Astrocyte (in vitro differentiated cells and primary cell): ENCODE measurements at regions not wholly inside any gene's neighbourhood (a gene's known extent, or its start where the extent isn't known, plus 50 kb on each side); places are given as distances from the start of the nearest gene placed in this dataset.
"Not testable (repeated sequence)": the region's sequence is repeated elsewhere in the genome, so short reads cannot be mapped to it uniquely, and the experiment has no call there.

ENCODE experiments used
- DNase-seq: peaks from one replicate; pipeline ENCODE4 v3.0.0-alpha.2; 2010; ENCODE audit warnings: low read depth
- FAIRE-seq: peaks from 2 replicates; lab custom pipeline; 2011; peaks lifted over from hg19 to GRCh38; lab: Jason Lieb, UNC
- H2AFZ ChIP-seq: 2 replicates; pipeline ENCODE4 v1.6.0; 2012; ENCODE audit warnings: low read depth, low read length, inconsistent platforms
- H3K27ac ChIP-seq: 2 replicates; pipeline ENCODE4 v1.5.1; 2011; ENCODE audit warnings: low read depth, low read length, inconsistent platforms
- H3K27me3 ChIP-seq: 2 replicates; pipeline ENCODE4 v1.6.0; 2011; ENCODE audit warnings: low read length, inconsistent platforms; ENCODE audit not compliant: insufficient read depth
- H3K36me3 ChIP-seq: 2 replicates; pipeline ENCODE4 v1.5.1; 2011; ENCODE audit warnings: low read length, inconsistent platforms; ENCODE audit not compliant: insufficient read depth
- H3K4me1 ChIP-seq: 2 replicates; pipeline ENCODE4 v1.5.1; 2011; ENCODE audit warnings: low read length, inconsistent platforms; ENCODE audit not compliant: insufficient read depth
- H3K4me2 ChIP-seq: 2 replicates; pipeline ENCODE4 v1.6.0; 2012; ENCODE audit warnings: low read length, inconsistent platforms
- H3K4me3 ChIP-seq: 2 replicates; pipeline ENCODE4 v1.5.1; 2011; ENCODE audit warnings: low read depth, mild to moderate bottlenecking, low read length, inconsistent platforms; ENCODE audit not compliant: insufficient read depth
- H3K79me2 ChIP-seq: 2 replicates; pipeline ENCODE4 v1.6.0; 2012; ENCODE audit warnings: mild to moderate bottlenecking, low read length, inconsistent platforms; ENCODE audit not compliant: insufficient read depth
- H3K9ac ChIP-seq: 2 replicates; pipeline ENCODE4 v1.6.0; 2012; ENCODE audit warnings: mild to moderate bottlenecking, low read length, inconsistent platforms
- H3K9me3 ChIP-seq: 2 replicates; pipeline ENCODE4 v1.5.1; 2012; ENCODE audit warnings: low read depth, mild to moderate bottlenecking, low read length, inconsistent platforms; ENCODE audit not compliant: insufficient read depth
- H4K20me1 ChIP-seq: 2 replicates; pipeline ENCODE4 v1.6.0; 2012; ENCODE audit warnings: low read length, inconsistent platforms; ENCODE audit not compliant: insufficient read depth
- H3K27ac Mint-ChIP-seq: one replicate; pipeline ENCODE4 v1.8.0; 2021; ENCODE audit warnings: mild to moderate bottlenecking, mixed read lengths; ENCODE audit not compliant: unreplicated experiment
- H3K27me3 Mint-ChIP-seq: one replicate; pipeline ENCODE4 v1.8.0; 2021; ENCODE audit warnings: low read depth, mixed read lengths; ENCODE audit not compliant: unreplicated experiment
- H3K36me3 Mint-ChIP-seq: one replicate; pipeline ENCODE4 v1.8.0; 2021; ENCODE audit warnings: low read depth, mixed read lengths; ENCODE audit not compliant: unreplicated experiment
- H3K4me1 Mint-ChIP-seq: one replicate; pipeline ENCODE4 v1.8.0; 2021; ENCODE audit warnings: low read depth, mixed read lengths; ENCODE audit not compliant: unreplicated experiment
- H3K4me3 Mint-ChIP-seq: one replicate; pipeline ENCODE4 v1.8.0; 2021; ENCODE audit warnings: mild to moderate bottlenecking, moderate library complexity, mixed read lengths; ENCODE audit not compliant: unreplicated experiment
- H3K9me3 Mint-ChIP-seq: one replicate; pipeline ENCODE4 v1.8.0; 2021; ENCODE audit warnings: mild to moderate bottlenecking, mixed read lengths; ENCODE audit not compliant: unreplicated experiment

DNA sequence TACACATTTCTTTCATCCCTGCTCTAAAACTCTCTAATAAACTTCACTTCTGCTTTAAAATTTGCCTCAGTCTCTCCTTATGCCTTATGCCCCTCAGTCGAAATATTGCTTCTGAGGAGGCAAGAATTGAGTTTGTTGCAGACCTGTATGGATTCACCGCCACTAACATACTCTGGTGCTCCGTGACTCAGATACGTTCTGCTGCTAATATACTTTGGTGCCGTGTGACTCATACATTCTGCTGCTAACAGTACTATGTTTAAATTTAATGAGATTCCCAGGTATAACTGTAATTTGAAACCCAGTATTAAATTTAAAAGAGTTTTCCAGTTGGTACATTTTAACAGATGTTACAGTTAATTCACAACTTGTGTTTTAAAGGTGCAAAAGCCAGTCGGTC lies 82.0 kb upstream of the TGIF2LX start:
- not testable (repeated sequence) for H3K4me3 Mint-ChIP-seq, H3K27me3 ChIP-seq, H3K9me3 Mint-ChIP-seq, H3K9ac ChIP-seq, H3K9me3 ChIP-seq, H3K36me3 ChIP-seq, H3K27ac Mint-ChIP-seq, DNase-seq, H3K27ac ChIP-seq, H3K4me3 ChIP-seq, FAIRE-seq, H3K4me2 ChIP-seq, H3K79me2 ChIP-seq, H3K4me1 ChIP-seq, H2AFZ ChIP-seq, H4K20me1 ChIP-seq, H3K27me3 Mint-ChIP-seq, H3K36me3 Mint-ChIP-seq, H3K4me1 Mint-ChIP-seq

DNA sequence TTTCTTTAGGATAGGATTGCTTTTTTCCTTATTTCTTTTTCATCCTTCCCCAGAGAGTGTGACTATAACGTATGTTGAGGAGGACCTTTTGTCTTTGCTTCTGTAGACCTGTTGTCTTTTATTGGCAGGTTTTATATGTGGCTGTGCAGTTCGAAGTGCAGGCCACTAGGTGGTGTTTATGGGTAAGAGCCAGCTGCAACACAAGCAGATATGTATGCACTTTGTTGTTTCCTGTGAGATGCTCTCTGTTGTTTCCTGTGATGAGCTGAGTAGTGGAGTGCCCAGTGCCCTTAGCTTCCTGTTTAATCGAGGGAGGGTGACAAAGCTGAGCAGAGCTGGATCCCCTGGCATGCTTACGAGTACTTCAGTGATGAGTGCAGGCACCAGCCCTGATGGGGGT lies 50.0 kb upstream of the TGIF2LX start:
- H3K36me3 ChIP-seq, H3K27ac ChIP-seq, H3K36me3 Mint-ChIP-seq, H3K9ac ChIP-seq, H3K79me2 ChIP-seq, H3K9me3 Mint-ChIP-seq, H3K27ac Mint-ChIP-seq, DNase-seq, H3K27me3 ChIP-seq, H3K4me1 ChIP-seq, H3K4me2 ChIP-seq, H3K4me1 Mint-ChIP-seq, H2AFZ ChIP-seq, H3K4me3 ChIP-seq, H4K20me1 ChIP-seq, H3K4me3 Mint-ChIP-seq, H3K27me3 Mint-ChIP-seq, H3K9me3 ChIP-seq: not testable (repeated sequence)
- FAIRE-seq, result peak; percentile 45
